Small intestine (tissue), 7 donors: ENCODE measurements at regions not wholly inside any gene's neighbourhood (a gene's known extent, or its start where the extent isn't known, plus 50 kb on each side); places are given as distances from the start of the nearest gene placed in this dataset.

Experiments
- DNase-seq, 2 donors: peaks; one replicate each; pipeline versions ENCODE4 v3.0.0 to v3.0.0-alpha.2; 2013
- FAIRE-seq: peaks from 2 replicates; lab custom pipeline; 2012; peaks lifted over from hg19 to GRCh38; lab: Jason Lieb, UNC
- H3K27ac ChIP-seq, 3 donors: one replicate each; pipeline ENCODE4 v1.5.1; 2013; ENCODE audit warnings: low read length in 2 of 3, mild to moderate bottlenecking in 2 of 3, control low read depth in 1 of 3, inconsistent platforms in 1 of 3, low read depth in 1 of 3, moderate library complexity in 1 of 3
- H3K27me3 ChIP-seq, 3 donors: one replicate each; pipeline ENCODE4 v1.6.1; 2013; ENCODE audit warnings: low read length in 3 of 3, inconsistent platforms in 1 of 3; ENCODE audit not compliant: control insufficient read depth in 3 of 3, insufficient read depth in 3 of 3
- H3K36me3 ChIP-seq, 3 donors: one replicate each; pipeline ENCODE4 v1.6.1; 2013; ENCODE audit warnings: low read length in 3 of 3, inconsistent platforms in 1 of 3, low read depth in 1 of 3, mild to moderate bottlenecking in 1 of 3, moderate library complexity in 1 of 3; ENCODE audit not compliant: control insufficient read depth in 3 of 3, insufficient read depth in 2 of 3
- H3K4me1 ChIP-seq, 3 donors: one replicate each; pipeline ENCODE4 v1.6.1; 2013; ENCODE audit warnings: low read length in 2 of 3, inconsistent platforms in 1 of 3, low read depth in 1 of 3, mild to moderate bottlenecking in 1 of 3, moderate library complexity in 1 of 3; ENCODE audit not compliant: control insufficient read depth in 3 of 3, insufficient read depth in 2 of 3
- H3K4me3 ChIP-seq, 3 donors: one replicate each; pipeline ENCODE4 v1.5.1; 2013; ENCODE audit warnings: low read length in 3 of 3, control low read depth in 1 of 3, inconsistent platforms in 1 of 3, low read depth in 1 of 3, mild to moderate bottlenecking in 1 of 3, moderate library complexity in 1 of 3
- H3K9me3 ChIP-seq, 2 donors: one replicate each; pipeline ENCODE4 v1.6.1; 2013; ENCODE audit warnings: low read depth in 1 of 2, low read length in 1 of 2; ENCODE audit not compliant: control insufficient read depth in 2 of 2, insufficient read depth in 1 of 2
- WGBS, 3 donors: extraction: QIAGEN DNeasy Blood & Tissue Kit; methylation state at CpG; one replicate each; pipeline ENCODE4 v1.1.7; 2013; 5-methylcytosine and 5-hydroxymethylcytosine counted together
- donor health status: healthy with polysubstance abuse.
- donor health status: control.
- donor health status: control.
- donor health status: Bipolar disorder and iron deficiency.
- donor health status: healthy.

GRCh38 chr5:155759252-155759651 lies 567.7 kb upstream of the SGCD start:
- H3K9me3 ChIP-seq: peaks cover 0 to 2% of the 10 kb centered on the region in 2 donors
- 89 to 97% (median 94%) methylated on average over 2 of the region's 2 CpGs for WGBS, 3 donors
- H3K27ac ChIP-seq: no peak overlapping the region
- H3K27me3 ChIP-seq: no peaks in the 10 kb centered on the region
- DNase-seq (no peak), FAIRE-seq (no peak)
- H3K4me1 ChIP-seq: no peaks in the 10 kb centered on the region
- H3K4me3 ChIP-seq: no peak overlapping the region
- no peaks in the 10 kb centered on the region for H3K36me3 ChIP-seq

- Histone ChIP-seq H3K27me3 (no peaks in the 10 kb centered on the region), H3K4me3 (no peak overlapping the region), H3K4me1 (no peaks in the 10 kb centered on the region), H3K9me3 (peaks cover 0 to 2% of the 10 kb centered on the region in 2 donors), H3K36me3 (no peaks in the 10 kb centered on the region), H3K27ac (no peak overlapping the region)
- DNase-seq (no peak), FAIRE-seq (no peak)
These were observed 567.0 kb upstream of the SGCD start for GRCh38 chr5:155759984-155760383.

GRCh38 chr5:155761502-155761901 lies 565.5 kb upstream of the SGCD start:
- Histone ChIP-seq H3K27me3 (no peaks in the 10 kb centered on the region), H3K4me3 (no peak overlapping the region), H3K27ac (no peak overlapping the region), H3K36me3 (no peaks in the 10 kb centered on the region), H3K9me3 (peaks cover 0 to 2% of the 10 kb centered on the region in 2 donors), H3K4me1 (no peaks in the 10 kb centered on the region)
- 68 to 91% (median 88%) methylated on average over 2 of the region's 2 CpGs for WGBS, 3 donors
- FAIRE-seq (no peak), DNase-seq (no peak)

GRCh38 chr5:155765715-155766114 lies 561.2 kb upstream of the SGCD start:
- FAIRE-seq: no peak
- WGBS, 3 donors: 53 to 73% (median 61%) methylated on average over 2 of the region's 2 CpGs

GRCh38 chr5:155767470-155767869 lies 559.5 kb upstream of the SGCD start:
- DNase-seq (no peak), FAIRE-seq (no peak)
- no peaks in the 10 kb centered on the region for H3K27me3 ChIP-seq
- H3K27ac ChIP-seq: no peak overlapping the region
- no peaks in the 10 kb centered on the region for H3K36me3 ChIP-seq
- 58 to 71% (median 69%) methylated on average over 2 of the region's 2 CpGs for WGBS, 3 donors
- no peak overlapping the region for H3K4me3 ChIP-seq
- no peaks in the 10 kb centered on the region for H3K9me3 ChIP-seq
- H3K4me1 ChIP-seq: no peaks in the 10 kb centered on the region

More at GRCh38 chr5:155765715-155766114, 561.2 kb upstream of the SGCD start:
- no peak overlapping the region for H3K27ac ChIP-seq
- no peak for DNase-seq
- no peaks in the 10 kb centered on the region for H3K36me3 ChIP-seq
- H3K9me3 ChIP-seq: peaks cover 0 to 2% of the 10 kb centered on the region in 2 donors
- no peak overlapping the region for H3K4me3 ChIP-seq
- no peaks in the 10 kb centered on the region for H3K4me1 ChIP-seq
- H3K27me3 ChIP-seq: no peaks in the 10 kb centered on the region

GRCh38 chr5:155768332-155768731 lies 558.6 kb upstream of the SGCD start:
- Histone ChIP-seq H3K4me1 (no peaks in the 10 kb centered on the region), H3K36me3 (no peaks in the 10 kb centered on the region), H3K9me3 (no peaks in the 10 kb centered on the region), H3K27me3 (no peaks in the 10 kb centered on the region), H3K4me3 (no peak overlapping the region), H3K27ac (no peak overlapping the region)
- FAIRE-seq: no peak
- DNase-seq: no peak
- 74 to 87% (median 74%) methylated on average over 3 of the region's 3 CpGs for WGBS, 3 donors

GRCh38 chr5:155772009-155772662 lies 554.8 kb upstream of the SGCD start:
- FAIRE-seq: no peak
- Histone ChIP-seq H3K4me3 (no peak overlapping the region), H3K27me3 (no peaks in the 10 kb centered on the region), H3K27ac (no peak overlapping the region), H3K9me3 (peaks cover 0 to 2% of the 10 kb centered on the region in 2 donors), H3K4me1 (no peaks in the 10 kb centered on the region), H3K36me3 (no peaks in the 10 kb centered on the region)
- DNase-seq: no peak
- 59 to 70% (median 59%) methylated on average over 4 of the region's 4 CpGs for WGBS, 3 donors

- no peaks in the 10 kb centered on the region for H3K36me3 ChIP-seq
- FAIRE-seq (no peak), DNase-seq (no peak)
- H3K4me1 ChIP-seq: no peaks in the 10 kb centered on the region
- H3K4me3 ChIP-seq: no peak overlapping the region
- H3K27ac ChIP-seq: no peak overlapping the region
- H3K27me3 ChIP-seq: no peaks in the 10 kb centered on the region
- peaks cover 0 to 2% of the 10 kb centered on the region in 2 donors for H3K9me3 ChIP-seq
- 74 to 88% (median 77%) methylated on average over 2 of the region's 2 CpGs for WGBS, 3 donors
These were observed 553.3 kb upstream of the SGCD start for GRCh38 chr5:155773680-155774079.

GRCh38 chr5:155780260-155780659 lies 546.7 kb upstream of the SGCD start:
- WGBS, 3 donors: 67 to 72% (median 69%) methylated on average over 3 of the region's 3 CpGs
- DNase-seq (no peak), FAIRE-seq (no peak)
- Histone ChIP-seq H3K4me1 (no peaks in the 10 kb centered on the region), H3K4me3 (no peak overlapping the region), H3K36me3 (no peaks in the 10 kb centered on the region), H3K27me3 (no peaks in the 10 kb centered on the region), H3K27ac (no peak overlapping the region), H3K9me3 (no peaks in the 10 kb centered on the region)
